ENCODE measurements at regions not wholly inside any gene's neighbourhood (a gene's known extent, or its start where the extent isn't known, plus 50 kb on each side); places are given as distances from the start of the nearest gene placed in this dataset.
"Not testable (repeated sequence)": the region's sequence is repeated elsewhere in the genome, so short reads cannot be mapped to it uniquely, and the experiment has no call there.

DNA sequence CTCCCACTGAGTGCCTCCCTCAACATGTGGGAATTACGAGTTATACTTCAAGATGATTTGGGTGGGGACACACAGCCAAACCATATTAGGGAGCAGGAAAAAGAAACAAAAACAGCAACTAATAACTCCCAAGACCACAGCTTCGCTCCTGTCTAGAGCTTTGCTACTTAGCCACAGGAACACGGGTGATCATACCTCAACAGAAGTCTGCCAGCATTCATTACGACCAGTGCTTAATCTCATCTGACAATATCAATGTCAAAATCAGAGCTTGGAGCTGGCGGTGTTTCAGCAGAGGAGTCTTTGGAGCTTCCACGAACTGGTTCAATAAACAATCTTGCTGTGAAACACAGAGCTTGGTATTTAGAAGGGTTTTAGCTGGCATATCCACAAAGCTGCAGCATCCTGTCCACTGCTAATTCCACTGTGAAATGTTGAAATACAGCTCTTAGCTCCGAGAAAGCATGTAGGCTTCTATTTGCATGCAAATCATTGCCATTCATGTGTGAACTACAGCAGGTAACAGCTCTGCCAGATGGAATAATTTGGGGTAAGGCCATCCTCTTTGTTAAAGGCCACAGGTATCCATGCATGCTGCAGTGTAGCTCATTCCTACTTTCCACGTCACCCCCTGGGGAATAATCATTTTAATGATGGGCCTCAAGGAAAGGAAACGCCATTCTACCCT is 128.4 kb upstream of the GOT2 start:
- DNase-seq (ENCODE audit: low read depth): no peak

DNA sequence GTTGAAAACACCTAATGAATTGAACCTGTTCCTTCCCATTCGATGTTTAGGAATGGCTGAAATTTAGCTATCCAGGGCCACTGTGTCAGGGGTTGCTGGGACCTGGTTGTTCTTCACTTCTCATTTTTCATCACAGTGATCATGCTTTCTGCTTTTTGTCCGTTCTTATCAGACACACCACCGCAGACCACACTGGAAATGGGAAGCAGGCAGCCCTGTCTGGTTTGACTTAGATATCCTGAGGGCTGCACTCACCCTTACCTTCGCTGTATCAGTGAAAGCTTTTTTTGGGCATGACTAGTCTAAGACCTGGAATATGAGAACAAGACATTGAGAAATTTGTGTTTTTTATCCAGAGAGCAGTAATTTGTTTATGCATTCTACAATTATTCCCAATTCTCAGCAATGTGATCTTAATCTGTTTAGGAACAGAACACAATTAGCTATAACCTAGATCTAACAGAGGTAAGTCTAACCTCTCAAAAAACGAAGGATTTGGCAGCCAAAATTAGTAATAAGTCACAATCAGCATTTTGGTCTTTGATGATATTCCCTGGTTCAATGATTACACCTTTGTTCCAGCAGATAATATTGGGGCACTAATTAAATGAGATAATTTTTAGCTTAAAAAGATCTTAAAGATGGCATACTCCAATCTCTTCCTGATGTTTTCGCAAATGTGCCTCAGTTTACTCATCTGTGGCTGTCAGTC is 126.0 kb upstream of the GOT2 start:
- no peak for DNase-seq (ENCODE audit: low read depth)

- DNase-seq (ENCODE audit: low read depth): not testable (repeated sequence)
Measured at GRCh38 chr16:58858577-58858976, 124.5 kb upstream of the GOT2 start.

DNA sequence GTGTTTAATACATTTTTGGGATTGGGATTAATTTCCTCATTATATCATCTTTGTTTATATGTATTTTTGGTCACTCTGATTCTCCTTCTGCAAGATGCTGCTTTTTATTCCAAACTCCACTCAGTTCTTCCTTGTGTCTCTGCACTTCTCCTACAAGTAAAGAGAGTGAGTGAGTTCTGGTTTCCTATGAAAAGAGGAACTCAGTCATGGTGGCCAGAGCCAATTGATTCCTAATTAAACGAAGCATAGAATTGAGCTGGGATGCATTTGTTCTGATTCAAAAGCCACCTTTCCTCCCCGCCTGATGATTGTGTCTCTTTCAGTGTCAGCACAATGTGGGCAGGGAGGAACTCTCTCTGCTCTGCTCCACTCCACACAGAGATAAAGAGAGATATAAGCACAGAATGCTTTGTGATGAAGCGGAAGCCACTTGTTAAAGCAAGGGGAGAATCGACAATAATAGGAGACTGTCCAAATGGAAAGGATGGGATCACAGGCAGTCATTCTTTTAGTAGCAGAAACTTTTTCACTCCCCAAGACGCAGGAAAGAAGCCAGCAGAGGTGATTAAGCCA is 121.3 kb upstream of the GOT2 start:
- DNase-seq (ENCODE audit: low read depth): no peak

GRCh38 chr16:58853854-58854791 is 120.0 kb upstream of the GOT2 start:
- no peak for DNase-seq (ENCODE audit: low read depth)

- no peak for DNase-seq (ENCODE audit: low read depth)
Measured at GRCh38 chr16:58850678-58851020, 116.5 kb upstream of the GOT2 start.

DNA sequence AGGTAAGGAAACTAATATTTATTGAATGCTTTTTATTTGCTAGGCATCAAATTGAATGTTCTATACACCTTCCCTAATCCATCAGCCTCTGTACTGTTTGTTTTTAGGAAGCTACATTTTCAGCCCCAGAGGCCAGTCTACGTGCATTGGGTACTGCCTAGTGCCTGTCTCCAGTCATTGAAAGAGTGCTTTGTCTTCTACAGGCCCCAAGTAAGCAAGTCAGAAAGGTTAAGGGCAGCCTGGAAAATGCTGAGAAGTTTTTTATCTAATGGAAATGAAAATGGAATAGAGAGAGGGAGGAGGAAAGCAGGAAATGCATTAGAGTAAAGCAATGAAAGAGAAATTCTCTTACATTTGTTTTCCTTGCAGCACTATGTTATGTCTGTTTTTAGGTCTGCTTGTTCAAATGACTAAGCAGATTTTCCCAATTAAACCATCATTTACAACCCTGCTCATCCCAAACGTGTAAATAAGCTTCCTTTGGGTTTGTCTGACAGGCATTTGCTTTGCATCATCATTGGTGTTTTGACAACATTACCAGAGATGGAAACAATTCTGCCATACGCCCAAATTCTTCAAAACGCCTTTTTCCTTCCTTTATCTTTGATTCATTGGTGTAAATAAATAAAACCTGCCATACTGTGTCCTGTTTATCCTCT is 116.0 kb upstream of the GOT2 start:
- no peak for DNase-seq (ENCODE audit: low read depth)

GRCh38 chr16:58848662-58849002 is 114.5 kb upstream of the GOT2 start:
- no peak for DNase-seq (ENCODE audit: low read depth)

DNA sequence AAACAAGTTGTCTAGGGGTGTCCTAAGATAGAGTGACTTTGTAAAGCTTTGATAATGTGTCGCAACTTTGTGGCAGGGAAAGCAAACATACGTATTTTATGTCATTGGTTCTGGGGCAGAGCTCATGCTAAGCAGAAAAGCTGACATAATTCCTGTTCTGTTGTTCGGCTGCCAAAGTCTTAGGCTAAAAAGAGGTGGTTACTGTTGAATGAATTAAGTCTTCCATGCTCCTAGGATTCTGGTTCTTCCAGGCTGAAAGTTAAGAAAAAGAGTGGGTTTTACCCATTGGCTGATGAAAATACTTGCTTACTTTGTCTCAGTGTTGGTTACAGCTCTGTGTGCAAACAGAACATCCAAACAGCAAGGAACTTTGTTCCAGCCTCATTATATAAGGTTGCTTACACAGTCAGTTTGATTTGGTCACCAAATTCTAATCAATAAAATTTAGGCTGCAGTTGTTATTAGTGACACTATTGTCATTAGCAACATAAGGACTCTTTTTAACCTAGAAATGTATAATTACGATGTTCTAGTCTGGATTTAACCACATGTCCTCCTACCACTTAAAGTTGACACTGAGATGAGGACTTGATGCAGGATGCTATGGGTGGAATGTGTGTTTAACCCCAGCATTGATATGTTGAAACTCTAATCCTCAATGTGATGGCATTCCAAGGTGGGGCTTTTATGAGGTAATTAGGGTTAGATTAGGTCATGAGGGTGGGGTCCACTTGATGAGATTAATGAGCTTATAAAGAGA is 114.0 kb upstream of the GOT2 start:
- no peak for DNase-seq (ENCODE audit: low read depth)

- not testable (repeated sequence) for DNase-seq (ENCODE audit: low read depth)
Measured at GRCh38 chr16:58846226-58846625, 112.1 kb upstream of the GOT2 start.

- DNase-seq (ENCODE audit: low read depth): peak; percentile 37
Measured at GRCh38 chr16:58843675-58844074, 109.6 kb upstream of the GOT2 start.

GRCh38 chr16:58842746-58843145 is 108.6 kb upstream of the GOT2 start:
- DNase-seq (ENCODE audit: low read depth): no peak

DNA sequence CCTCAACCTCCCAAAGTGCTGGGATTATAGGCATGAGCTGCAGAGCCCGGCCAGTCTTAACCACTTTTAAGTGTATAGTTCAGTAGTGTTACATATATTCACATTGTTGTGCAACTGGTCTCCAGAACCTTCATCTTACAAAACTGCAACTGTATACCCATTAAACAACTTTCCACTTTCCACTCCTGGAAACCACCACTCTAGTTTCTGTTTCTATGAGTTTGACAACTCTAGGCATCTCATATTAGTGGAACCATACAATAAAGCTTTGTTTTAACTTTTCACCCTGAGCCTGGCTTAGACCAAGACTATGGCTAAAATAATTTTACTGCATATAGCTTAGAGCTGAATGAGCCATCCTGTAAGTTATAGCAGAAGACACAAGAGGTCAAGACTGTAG is 108.0 kb upstream of the GOT2 start:
- no peak for DNase-seq (ENCODE audit: low read depth)

GRCh38 chr16:58837950-58838349 is 103.8 kb upstream of the GOT2 start:
- no peak for DNase-seq (ENCODE audit: low read depth)

DNA sequence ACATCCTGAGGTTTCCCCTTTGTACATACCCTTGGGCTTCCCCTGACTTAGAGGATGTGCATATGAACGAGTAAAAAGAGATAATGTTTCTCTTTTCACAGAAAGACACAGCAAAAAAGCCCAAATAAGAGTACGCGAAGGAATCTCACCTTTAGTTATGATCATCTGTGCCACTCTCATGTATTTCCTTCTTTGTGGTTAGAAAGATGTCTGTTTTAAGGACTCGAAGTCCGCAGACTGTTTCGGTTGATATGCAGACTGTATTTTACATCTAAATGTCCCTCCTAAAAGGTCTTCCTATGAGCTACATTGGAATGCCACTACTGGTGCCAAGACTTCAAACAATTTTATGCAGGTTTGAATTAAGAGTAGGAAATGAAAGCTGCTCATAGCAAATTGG is 102.3 kb upstream of the GOT2 start:
- DNase-seq (ENCODE audit: low read depth): no peak

- no peak for DNase-seq (ENCODE audit: low read depth)
Measured at GRCh38 chr16:58832386-58832895, 98.3 kb upstream of the GOT2 start.

DNA sequence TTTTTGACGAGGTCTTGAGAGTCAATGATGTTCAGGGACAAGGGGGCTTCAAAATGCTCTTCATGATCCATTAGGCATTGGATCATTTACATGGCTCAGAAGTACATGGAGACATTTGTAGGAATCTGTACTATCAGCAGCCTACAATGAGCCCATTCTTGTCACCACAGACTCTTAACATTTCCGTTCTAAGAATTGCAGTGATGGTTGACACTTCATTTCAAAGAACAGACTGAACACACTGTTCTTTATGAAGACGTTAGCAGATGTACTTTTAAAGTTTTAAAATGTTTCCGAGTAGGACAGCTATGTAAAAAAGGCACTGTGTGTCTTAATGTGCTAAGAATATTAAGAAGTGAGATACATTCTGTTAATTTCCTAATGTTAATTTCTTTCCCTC is 97.3 kb upstream of the GOT2 start:
- no peak for DNase-seq (ENCODE audit: low read depth)

DNA sequence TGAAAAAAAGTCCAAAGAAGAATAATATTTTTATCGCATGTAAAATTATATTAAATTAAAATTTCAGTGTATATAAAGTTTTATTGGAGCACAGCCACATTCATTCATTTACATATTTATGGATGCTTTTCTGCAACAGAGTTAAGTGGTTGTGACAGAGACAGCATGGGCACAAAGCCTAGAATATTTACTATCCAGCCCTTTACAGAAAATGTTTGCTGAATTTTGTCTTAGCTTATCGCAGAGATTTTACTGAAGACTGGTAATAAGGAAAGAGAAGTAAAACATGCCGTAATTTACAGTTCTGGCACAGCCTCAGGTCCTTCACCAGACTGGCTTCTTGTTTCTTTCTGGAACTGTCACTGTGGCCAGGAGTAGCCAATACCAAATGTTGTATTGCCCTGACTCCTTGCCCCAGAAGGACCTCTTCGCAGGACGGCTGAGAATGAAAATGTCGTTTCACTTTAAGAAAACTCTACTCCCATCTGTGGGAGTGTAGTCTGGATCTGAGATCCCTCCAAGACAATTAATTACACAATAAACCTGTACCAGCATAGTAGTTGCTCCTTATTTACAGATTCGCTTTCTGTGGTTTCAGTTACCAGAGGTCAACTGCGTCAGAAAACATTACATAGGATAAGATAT is 94.9 kb upstream of the GOT2 start:
- DNase-seq (ENCODE audit: low read depth): no peak

DNA sequence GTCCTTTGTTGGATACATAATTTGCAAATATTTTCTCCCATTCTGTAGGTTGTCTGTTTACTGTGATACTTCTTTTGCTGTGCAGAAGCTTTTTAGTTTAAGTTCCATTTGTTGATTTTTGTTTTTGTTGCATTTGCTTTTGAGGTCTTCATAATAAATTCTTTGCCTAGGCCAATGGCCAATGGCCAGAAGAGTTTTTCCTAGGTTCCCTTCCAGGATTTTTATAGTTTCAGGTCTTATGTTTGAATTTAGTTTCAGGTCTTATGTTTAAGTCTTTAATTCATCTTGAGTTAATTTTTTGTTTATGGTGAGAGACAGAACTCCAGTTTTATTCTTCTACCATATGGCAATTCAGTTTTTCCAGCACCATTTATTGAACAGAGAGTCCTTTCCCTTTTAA is 90.1 kb upstream of the GOT2 start:
- DNase-seq (ENCODE audit: low read depth): no peak

DNA sequence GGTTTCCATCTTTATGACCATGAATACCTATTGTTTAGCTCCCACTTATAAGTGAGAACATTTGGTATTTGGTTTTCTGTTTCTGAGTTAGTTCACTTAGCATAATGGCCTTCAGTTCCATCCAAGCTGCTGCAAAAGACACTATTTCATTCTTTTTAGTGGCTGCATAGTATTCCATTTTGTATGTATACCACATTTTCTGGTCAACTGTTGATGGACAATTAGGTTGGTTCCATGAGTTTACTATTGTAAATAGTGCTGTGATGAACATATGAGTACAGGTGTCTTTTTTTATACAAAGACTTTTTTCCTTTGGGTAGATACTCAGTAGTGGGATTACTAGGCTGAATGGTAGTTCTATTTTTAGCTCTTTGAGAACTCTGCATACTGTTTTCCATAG is 87.8 kb upstream of the GOT2 start:
- DNase-seq (ENCODE audit: low read depth): no peak

DNA sequence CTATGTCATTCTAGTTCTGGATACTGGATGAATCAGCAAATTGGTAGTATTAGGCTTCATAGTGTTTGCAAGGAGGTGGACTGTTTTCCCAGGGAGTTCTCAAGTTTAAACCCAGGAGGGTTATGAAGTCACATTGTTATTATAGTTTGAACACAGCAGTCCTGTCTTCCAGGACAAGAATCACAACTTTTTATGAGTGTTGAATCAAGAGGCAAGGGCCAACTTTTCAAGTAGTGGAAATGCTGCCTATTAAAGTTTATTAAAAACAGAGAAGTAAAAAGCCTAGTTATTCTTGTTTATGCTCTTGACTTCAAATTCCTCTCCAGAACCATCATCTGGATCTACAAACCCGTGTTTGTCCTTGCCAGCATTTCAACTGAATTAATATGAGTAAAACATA is 86.3 kb upstream of the GOT2 start:
- no peak for DNase-seq (ENCODE audit: low read depth)
